ENCODE measurements at regions not wholly inside any gene's neighbourhood (a gene's known extent, or its start where the extent isn't known, plus 50 kb on each side); places are given as distances from the start of the nearest gene placed in this dataset.

DNA sequence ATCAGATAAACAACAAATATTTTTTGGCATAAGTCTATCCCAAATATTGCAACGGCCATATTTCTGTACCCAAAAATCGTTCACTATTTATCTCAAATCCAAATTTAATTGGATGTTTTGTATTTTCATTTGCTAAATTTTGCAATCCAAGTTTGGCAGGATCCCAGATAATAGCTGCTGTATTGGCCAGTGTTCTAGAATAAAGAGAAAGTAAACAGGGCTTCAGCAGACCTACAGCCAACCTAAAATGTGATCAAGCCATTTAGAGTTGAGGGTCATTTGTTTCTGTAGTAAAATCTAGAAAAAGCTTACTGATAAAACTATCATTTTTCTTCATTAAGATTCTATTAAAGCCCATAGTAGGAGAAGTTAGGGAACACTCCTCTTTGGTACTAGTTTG, 506.6 kb upstream of the PTBP2 start (continued):
- TF ChIP-seq, protein P1, sequence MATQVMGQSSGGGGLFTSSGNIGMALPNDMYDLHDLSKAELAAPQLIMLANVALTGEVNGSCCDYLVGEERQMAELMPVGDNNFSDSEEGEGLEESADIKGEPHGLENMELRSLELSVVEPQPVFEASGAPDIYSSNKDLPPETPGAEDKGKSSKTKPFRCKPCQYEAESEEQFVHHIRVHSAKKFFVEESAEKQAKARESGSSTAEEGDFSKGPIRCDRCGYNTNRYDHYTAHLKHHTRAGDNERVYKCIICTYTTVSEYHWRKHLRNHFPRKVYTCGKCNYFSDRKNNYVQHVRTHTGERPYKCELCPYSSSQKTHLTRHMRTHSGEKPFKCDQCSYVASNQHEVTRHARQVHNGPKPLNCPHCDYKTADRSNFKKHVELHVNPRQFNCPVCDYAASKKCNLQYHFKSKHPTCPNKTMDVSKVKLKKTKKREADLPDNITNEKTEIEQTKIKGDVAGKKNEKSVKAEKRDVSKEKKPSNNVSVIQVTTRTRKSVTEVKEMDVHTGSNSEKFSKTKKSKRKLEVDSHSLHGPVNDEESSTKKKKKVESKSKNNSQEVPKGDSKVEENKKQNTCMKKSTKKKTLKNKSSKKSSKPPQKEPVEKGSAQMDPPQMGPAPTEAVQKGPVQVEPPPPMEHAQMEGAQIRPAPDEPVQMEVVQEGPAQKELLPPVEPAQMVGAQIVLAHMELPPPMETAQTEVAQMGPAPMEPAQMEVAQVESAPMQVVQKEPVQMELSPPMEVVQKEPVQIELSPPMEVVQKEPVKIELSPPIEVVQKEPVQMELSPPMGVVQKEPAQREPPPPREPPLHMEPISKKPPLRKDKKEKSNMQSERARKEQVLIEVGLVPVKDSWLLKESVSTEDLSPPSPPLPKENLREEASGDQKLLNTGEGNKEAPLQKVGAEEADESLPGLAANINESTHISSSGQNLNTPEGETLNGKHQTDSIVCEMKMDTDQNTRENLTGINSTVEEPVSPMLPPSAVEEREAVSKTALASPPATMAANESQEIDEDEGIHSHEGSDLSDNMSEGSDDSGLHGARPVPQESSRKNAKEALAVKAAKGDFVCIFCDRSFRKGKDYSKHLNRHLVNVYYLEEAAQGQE (IDR thresholded peaks at IDR 0.05; ENCODE audit: borderline replicate concordance in 1 of 2, low read depth in 1 of 2, low read length in 2 of 2): no peak
- TF ChIP-seq MATR3 (CRISPR knock-in tag; IDR thresholded peaks at IDR 0.05) (no peak), GABPA (IDR thresholded peaks at IDR 0.05; ENCODE audit: low read depth, low read length) (no peak), GABPA (CRISPR knock-in tag; IDR thresholded peaks at IDR 0.05; ENCODE audit: low read depth) (no peak), KAT2B (IDR thresholded peaks at IDR 0.05; ENCODE audit: borderline replicate concordance, low read depth, low read length) (no peak), SNRNP70 (IDR thresholded peaks at IDR 0.05; ENCODE audit: low read depth, low read length) (no peak), SOX6 (IDR thresholded peaks at IDR 0.05) (no peak), SOX6 (CRISPR knock-in tag; IDR thresholded peaks at IDR 0.05) (no peak), DMAP1 (CRISPR knock-in tag; IDR thresholded peaks at IDR 0.05) (no peak), ZNF451 (CRISPR knock-in tag; IDR thresholded peaks at IDR 0.05) (no peak), ZNF598 (CRISPR knock-in tag; IDR thresholded peaks at IDR 0.05; ENCODE audit: borderline replicate concordance) (no peak)
- TF ChIP-seq, protein P2, sequence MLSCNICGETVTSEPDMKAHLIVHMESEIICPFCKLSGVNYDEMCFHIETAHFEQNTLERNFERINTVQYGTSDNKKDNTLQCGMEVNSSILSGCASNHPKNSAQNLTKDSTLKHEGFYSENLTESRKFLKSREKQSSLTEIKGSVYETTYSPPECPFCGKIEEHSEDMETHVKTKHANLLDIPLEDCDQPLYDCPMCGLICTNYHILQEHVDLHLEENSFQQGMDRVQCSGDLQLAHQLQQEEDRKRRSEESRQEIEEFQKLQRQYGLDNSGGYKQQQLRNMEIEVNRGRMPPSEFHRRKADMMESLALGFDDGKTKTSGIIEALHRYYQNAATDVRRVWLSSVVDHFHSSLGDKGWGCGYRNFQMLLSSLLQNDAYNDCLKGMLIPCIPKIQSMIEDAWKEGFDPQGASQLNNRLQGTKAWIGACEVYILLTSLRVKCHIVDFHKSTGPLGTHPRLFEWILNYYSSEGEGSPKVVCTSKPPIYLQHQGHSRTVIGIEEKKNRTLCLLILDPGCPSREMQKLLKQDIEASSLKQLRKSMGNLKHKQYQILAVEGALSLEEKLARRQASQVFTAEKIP (CRISPR knock-in tag; IDR thresholded peaks at IDR 0.05; ENCODE audit: borderline replicate concordance): no peak
